Activated CD4-positive, alpha-beta T cell treated with anti-CD3 and anti-CD28 coated beads, Interleukin-2, amount 50 U/mL, for 24 hours (primary cell): ENCODE measurements at regions not wholly inside any gene's neighbourhood (a gene's known extent, or its start where the extent isn't known, plus 50 kb on each side); places are given as distances from the start of the nearest gene placed in this dataset.

ENCODE experiments used
- DNase-seq, 2 donors: peaks; one replicate each; pipeline ENCODE4 v3.0.0-alpha.2; 2020; ENCODE audit warnings: low read depth in 1 of 2, low spot score in 1 of 2

DNA sequence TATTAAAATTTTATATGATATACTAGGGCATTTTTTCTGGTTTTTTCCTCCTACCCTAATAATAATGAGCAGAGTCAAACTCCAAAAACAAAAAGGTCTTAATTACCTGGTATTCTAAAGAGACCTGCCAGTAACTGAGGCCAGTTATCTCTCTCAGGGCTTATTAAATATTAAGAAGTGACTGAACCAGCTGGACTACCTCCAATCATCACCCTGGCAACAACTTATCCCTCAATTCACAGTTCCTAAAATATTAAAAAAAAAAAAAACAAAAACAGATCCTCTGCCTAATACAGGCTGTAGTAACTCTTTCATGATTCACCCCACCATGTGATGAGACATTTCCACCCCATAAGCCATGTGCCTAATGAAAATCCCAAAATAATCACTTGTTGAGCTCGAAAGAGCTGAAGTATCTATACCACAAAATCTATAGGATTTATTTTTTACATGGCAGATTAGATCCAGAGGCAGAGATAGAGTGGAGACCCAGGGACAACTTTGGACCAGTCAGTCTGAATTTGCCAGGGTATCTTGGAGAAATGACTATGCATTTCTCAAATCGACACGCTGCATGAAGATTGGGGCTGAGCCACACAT lies 698.0 kb downstream of the FAT4 start:
- DNase-seq = no peak

GRCh38 chr4:126018274-126018673 lies 703.5 kb downstream of the FAT4 start:
- no peak for DNase-seq

DNA sequence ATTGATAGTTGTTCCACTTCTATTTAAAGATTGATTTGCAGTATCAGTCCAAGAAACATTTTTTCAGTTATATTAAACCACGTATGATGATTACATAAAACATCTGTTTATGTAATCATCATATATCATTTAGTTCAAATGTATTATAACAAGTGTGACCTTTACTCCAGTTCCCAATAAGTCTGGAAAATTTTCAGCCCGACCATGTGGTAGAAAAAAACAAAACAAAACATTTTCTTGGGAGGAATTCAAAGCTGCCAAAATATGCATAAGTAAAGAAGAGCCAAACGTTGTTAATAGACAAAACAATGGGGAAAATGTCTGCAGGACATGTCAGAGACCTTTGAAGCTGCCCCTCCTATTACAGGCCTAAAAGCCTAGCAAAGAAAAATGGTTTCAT lies 709.1 kb downstream of the FAT4 start:
- DNase-seq = no peak

GRCh38 chr4:126027601-126028000 lies 712.8 kb downstream of the FAT4 start:
- no peak for DNase-seq

- no peak for DNase-seq
These were observed 714.1 kb downstream of the FAT4 start for GRCh38 chr4:126028876-126029275.

- DNase-seq = no peak
These were observed 722.5 kb downstream of the FAT4 start for GRCh38 chr4:126037231-126037630.

DNA sequence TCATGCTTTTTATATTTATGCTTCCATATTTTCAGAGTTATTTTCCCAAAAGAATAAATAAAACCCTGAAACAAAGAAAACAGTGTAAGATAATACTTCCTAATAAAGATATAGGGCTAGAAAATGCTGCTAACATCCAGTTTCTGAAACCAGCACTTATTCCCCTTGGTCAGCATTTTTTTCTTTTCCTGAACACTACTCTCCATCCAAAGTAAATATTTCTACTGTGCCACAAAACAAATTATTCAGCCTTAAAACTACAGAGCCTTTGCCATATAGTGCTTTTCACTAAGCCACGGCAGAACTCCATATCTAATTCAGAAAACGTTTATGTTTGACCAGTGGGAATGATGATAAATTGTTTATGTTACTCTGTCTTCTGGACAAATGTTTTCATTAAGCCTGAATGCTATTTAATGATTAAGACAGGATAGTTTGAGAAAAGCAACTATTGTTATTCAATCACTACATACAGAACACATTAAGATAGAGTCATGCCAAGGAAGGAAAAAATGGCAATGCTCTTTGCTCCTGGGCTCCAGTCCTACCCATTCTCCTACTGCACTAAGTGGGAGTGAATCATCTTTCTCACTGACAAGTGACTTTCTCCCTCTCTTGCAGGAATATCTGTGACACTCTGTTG lies 723.9 kb downstream of the FAT4 start:
- DNase-seq = no peak

GRCh38 chr4:126046081-126046614 lies 731.4 kb downstream of the FAT4 start:
- no peak for DNase-seq

DNA sequence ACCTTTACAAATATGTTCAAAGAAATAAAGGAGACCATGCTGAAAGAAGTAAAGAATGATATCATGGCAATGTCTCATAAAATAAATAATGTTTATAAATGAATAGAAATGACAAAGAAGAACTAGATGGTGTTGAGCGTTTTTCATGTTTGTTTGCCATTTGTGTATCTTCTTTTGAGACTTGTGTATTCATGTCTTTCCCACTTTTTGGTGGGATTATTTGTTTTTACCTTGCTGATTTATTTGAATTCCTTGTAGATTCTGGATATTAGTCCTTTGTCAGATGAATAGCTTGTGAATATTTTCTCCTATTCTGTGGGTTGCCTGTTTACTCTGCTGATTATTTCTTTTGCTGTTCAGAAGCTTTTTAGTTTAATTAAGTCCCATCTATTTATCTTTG lies 732.4 kb downstream of the FAT4 start:
- DNase-seq = no peak

GRCh38 chr4:126051689-126052424 lies 737.1 kb downstream of the FAT4 start:
- DNase-seq = no peak

DNA sequence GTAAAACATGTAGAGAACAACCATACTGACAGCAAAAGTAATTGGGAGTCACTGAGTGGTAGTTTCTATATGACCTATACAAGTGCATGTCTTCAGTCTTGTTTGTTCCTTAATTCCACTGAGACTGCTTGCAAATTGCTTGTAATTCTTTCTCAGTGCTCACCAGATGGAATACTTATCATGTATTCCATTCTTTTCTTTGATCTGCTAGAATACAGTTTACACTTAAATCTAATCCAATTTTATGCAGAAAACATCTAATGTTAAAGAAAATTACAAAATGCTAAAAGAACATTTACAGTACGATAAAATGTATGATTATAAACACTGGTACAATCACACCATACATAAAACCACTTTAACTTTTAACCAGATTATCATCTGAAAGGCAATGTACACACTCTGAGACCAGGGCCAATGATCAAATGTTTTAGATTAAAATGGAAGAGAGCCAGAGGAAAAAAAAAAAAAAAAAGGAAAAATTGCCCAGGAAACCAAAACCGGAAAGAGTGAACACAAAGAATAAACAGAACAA lies 741.4 kb downstream of the FAT4 start:
- DNase-seq = no peak

DNA sequence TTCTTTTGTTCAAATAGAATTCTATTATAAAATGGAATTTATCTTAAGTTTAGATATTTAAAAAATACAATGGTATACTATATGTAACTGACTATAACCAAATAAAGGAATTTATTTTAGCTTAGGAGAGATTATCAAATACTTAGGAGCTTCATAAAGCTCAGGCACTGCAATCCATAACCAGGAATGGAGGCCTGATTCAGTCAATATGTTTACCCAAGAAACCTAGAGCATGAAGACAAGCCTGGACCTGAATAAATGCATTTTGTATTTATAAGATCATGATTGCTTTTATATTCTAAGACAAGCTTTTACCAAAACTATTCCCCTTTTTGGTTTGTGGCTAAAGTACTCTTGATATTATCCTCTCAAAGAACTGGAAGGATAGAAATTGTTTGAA lies 742.6 kb downstream of the FAT4 start:
- DNase-seq = no peak

GRCh38 chr4:126058596-126058995 lies 743.8 kb downstream of the FAT4 start:
- no peak for DNase-seq

GRCh38 chr4:126061655-126062054 lies 746.9 kb downstream of the FAT4 start:
- DNase-seq = no peak

- DNase-seq = no peak
These were observed 750.3 kb downstream of the FAT4 start for GRCh38 chr4:126065016-126065415.

- DNase-seq = no peak
These were observed 756.9 kb downstream of the FAT4 start for GRCh38 chr4:126071346-126072333.

- DNase-seq = no peak
These were observed 766.6 kb downstream of the FAT4 start for GRCh38 chr4:126081336-126081735.

- no peak for DNase-seq
These were observed 771.3 kb downstream of the FAT4 start for GRCh38 chr4:126086041-126086440.

GRCh38 chr4:126087101-126087500 lies 772.3 kb downstream of the FAT4 start:
- DNase-seq = no peak

DNA sequence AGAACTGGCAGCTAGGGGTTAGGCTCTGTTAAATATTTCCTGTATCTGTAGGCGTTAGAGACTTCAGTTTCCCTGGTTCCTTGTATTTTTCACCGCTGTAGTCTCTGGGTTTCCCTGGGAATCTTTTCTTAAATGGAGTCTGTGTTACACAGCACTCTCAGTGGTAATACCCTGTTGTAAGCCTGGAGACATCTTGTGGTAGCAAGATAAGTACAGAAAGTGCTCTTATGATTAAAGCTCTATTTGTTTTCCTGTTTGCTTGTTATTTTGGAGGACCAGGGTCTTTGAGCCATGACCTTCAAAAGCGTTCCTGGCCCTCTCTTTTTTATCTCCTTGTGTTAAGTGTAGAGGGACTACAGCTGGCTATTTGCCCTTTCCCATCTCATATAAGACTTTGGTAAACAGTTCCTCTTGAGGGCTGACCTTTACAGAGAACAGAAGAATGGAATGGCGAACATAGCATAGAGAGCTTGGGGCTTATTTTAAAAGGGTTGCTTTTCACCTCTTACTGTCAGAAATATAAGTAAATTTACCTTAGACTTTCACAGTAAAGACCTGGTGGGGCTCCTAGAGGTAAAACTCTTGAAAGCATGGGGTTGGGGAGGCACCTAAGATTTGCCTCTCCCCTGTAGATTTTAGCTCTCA lies 782.5 kb downstream of the FAT4 start:
- no peak for DNase-seq
